Natural killer cell treated with Interleukin-12 subunit alpha and Interleukin-12 subunit beta and Interleukin-15 and Interleukin-18, amount 100 ng/mL, for 72 hours (primary cell): ENCODE measurements at regions not wholly inside any gene's neighbourhood (a gene's known extent, or its start where the extent isn't known, plus 50 kb on each side); places are given as distances from the start of the nearest gene placed in this dataset.

Experiments
- ATAC-seq, 2 donors: fragments of 150-1000 bp; cut with Tn5 transposase in 1 of 2; sonication (Bioruptor Pico), chemical (Tn5 transposase) in 1 of 2; 2 replicates each; pipeline ENCODE4 v1.10.0; 2021
- DNase-seq: peaks from one replicate; pipeline ENCODE4 v3.0.0; 2022; ENCODE audit warnings: low spot score
- H3K27ac Mint-ChIP-seq, 2 donors: 1 replicate in 1 of 2; 2 replicates in 1 of 2; pipeline ENCODE4 v1.8.0; 2022; ENCODE audit warnings: mixed read lengths in 2 of 2, mild to moderate bottlenecking in 1 of 2, moderate library complexity in 1 of 2
- H3K27me3 Mint-ChIP-seq, 2 donors: 1 replicate in 1 of 2; 2 replicates in 1 of 2; pipeline ENCODE4 v1.8.0; 2022; ENCODE audit warnings: mixed read lengths in 2 of 2
- H3K36me3 Mint-ChIP-seq: one replicate; pipeline ENCODE4 v1.8.0; 2022; ENCODE audit warnings: mixed read lengths
- H3K4me1 Mint-ChIP-seq, 2 donors: 1 replicate in 1 of 2; 2 replicates in 1 of 2; pipeline ENCODE4 v1.8.0; 2022; ENCODE audit warnings: low read depth in 2 of 2, mixed read lengths in 2 of 2, mild to moderate bottlenecking in 1 of 2
- H3K4me3 Mint-ChIP-seq: one replicate; pipeline ENCODE4 v1.8.0; 2022; ENCODE audit warnings: mixed read lengths
- H3K9me3 Mint-ChIP-seq: 2 replicates; pipeline ENCODE4 v1.8.0; 2022; ENCODE audit warnings: mixed read lengths

DNA sequence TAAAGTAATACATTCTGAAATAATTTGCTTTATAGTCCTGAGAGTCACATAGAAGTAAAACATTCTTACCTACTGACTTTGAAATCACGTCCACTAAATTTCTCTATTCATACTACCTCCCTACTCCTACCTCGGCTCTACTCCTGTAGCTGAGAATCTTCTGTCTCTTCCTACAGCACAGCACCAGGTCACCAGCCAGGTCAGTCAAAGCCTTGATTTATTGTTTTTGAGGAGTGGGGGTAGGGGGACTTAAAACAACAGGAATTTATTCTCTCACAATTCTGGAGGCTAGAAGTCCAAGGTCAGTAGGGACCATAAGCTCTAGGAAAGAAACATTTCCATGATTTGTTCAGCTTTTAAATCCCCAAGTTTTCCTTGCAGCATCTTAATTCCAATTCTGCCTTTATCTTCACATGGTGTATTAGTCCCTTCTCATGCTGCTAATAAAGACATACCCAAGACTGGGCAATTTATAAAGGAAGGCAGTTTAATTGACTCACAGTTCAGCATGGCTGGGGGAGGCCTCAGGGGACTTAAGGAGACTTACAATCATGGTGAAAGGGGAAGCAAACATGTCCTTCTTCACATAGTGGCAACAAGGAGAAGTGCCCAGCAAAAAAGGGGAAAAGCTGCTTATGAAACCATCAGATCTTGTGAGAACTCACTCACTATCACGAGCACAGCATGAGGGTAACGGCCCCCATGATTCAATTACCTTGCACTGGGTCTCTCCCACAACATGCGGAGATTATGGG lies 49.6 kb upstream of the CCNG1 start:
- Mint-ChIP-seq H3K36me3 (no peaks in the 10 kb centered on the region), H3K27ac (no peak overlapping the region), H3K4me3 (no peak overlapping the region), H3K9me3 (no peaks in the 10 kb centered on the region), H3K4me1 (no peaks in the 10 kb centered on the region), H3K27me3 (peaks cover 10 to 47% of the 10 kb centered on the region in 2 donors)
- DNase-seq (no peak), ATAC-seq (no peak)
